HL-60 (cell line): ENCODE measurements at regions not wholly inside any gene's neighbourhood (a gene's known extent, or its start where the extent isn't known, plus 50 kb on each side); places are given as distances from the start of the nearest gene placed in this dataset.

ENCODE experiments used
- GABPA ChIP-seq: IDR thresholded peaks from 2 replicates; pipeline ENCODE4 v1.6.1; 2012; ENCODE audit warnings: low read depth
- POLR2AphosphoS5 ChIP-seq: IDR thresholded peaks from 2 replicates; pipeline ENCODE4 v1.6.1; 2012; ENCODE audit warnings: low read depth
- REST ChIP-seq: IDR thresholded peaks from 2 replicates; pipeline ENCODE4 v1.6.1; 2012; ENCODE audit warnings: low read depth; ENCODE audit not compliant: insufficient replicate concordance
- SPI1 ChIP-seq: IDR thresholded peaks from 2 replicates; pipeline ENCODE4 v1.6.1; 2012; ENCODE audit warnings: low read depth, mild to moderate bottlenecking, borderline replicate concordance
- TF ChIP-seq, protein P1 (sequence below): IDR thresholded peaks from one replicate; pipeline ENCODE4 v1.5.1; 2011; ENCODE audit warnings: low read length, control low read depth, inconsistent platforms; ENCODE audit not compliant: insufficient read depth

GRCh38 chr13:54965881-54966280, 1937.3 kb downstream of the OLFM4 start:
- TF ChIP-seq, protein P1, sequence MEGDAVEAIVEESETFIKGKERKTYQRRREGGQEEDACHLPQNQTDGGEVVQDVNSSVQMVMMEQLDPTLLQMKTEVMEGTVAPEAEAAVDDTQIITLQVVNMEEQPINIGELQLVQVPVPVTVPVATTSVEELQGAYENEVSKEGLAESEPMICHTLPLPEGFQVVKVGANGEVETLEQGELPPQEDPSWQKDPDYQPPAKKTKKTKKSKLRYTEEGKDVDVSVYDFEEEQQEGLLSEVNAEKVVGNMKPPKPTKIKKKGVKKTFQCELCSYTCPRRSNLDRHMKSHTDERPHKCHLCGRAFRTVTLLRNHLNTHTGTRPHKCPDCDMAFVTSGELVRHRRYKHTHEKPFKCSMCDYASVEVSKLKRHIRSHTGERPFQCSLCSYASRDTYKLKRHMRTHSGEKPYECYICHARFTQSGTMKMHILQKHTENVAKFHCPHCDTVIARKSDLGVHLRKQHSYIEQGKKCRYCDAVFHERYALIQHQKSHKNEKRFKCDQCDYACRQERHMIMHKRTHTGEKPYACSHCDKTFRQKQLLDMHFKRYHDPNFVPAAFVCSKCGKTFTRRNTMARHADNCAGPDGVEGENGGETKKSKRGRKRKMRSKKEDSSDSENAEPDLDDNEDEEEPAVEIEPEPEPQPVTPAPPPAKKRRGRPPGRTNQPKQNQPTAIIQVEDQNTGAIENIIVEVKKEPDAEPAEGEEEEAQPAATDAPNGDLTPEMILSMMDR, result no peak
- TF ChIP-seq POLR2AphosphoS5 (no peak), SPI1 (no peak), REST (no peak), GABPA (no peak)
